MM.1S (cell line): ENCODE measurements at regions not wholly inside any gene's neighbourhood (a gene's known extent, or its start where the extent isn't known, plus 50 kb on each side); places are given as distances from the start of the nearest gene placed in this dataset.

Source experiments
- DNase-seq: peaks from one replicate; pipeline ENCODE4 v3.0.0-alpha.2; 2015
- H2AFZ ChIP-seq: fragments of 300-600 bp; sonication (generic); 2 replicates; pipeline ENCODE4 v1.6.0; 2016; ENCODE audit warnings: antibody characterized with exemption, low read length
- H3F3A ChIP-seq: fragments of 300-600 bp; sonication (generic); 2 replicates; pipeline ENCODE4 v1.6.1; 2016; ENCODE audit warnings: mild to moderate bottlenecking, antibody characterized with exemption, low read length, moderate library complexity, mixed read lengths; ENCODE audit not compliant: insufficient read depth
- H3K27ac ChIP-seq: fragments of 300-600 bp; sonication (generic); 2 replicates; pipeline ENCODE4 v1.5.1; 2016; ENCODE audit warnings: mild to moderate bottlenecking, low read length
- H3K27me3 ChIP-seq: fragments of 300-600 bp; sonication (generic); replicated peaks from 2 replicates; pipeline ENCODE4 v1.6.0; 2016; ENCODE audit warnings: low read length; ENCODE audit not compliant: insufficient read depth
- H3K36me3 ChIP-seq: fragments of 300-600 bp; sonication (generic); replicated peaks from 2 replicates; pipeline ENCODE4 v1.6.1; 2016; ENCODE audit warnings: mild to moderate bottlenecking, low read length, mixed read lengths; ENCODE audit not compliant: insufficient read depth
- H3K4me1 ChIP-seq: fragments of 300-600 bp; sonication (generic); 2 replicates; pipeline ENCODE4 v1.6.1; 2016; ENCODE audit warnings: low read length, mixed read lengths
- H3K4me2 ChIP-seq: fragments of 300-600 bp; sonication (generic); 2 replicates; pipeline ENCODE4 v1.6.0; 2016; ENCODE audit warnings: low read depth, low read length
- H3K4me3 ChIP-seq: fragments of 300-600 bp; sonication (generic); 2 replicates; pipeline ENCODE4 v1.5.1; 2016; ENCODE audit warnings: low read length, mixed read lengths
- H3K79me2 ChIP-seq: fragments of 300-600 bp; sonication (generic); 2 replicates; pipeline ENCODE4 v1.6.1; 2016; ENCODE audit warnings: mixed run types, low read length, mixed read lengths
- H3K9ac ChIP-seq: fragments of 300-600 bp; sonication (generic); 2 replicates; pipeline ENCODE4 v1.6.1; 2016; ENCODE audit warnings: low read length, mixed read lengths
- H3K9me2 ChIP-seq: fragments of 300-600 bp; sonication (generic); replicated peaks from 2 replicates; pipeline ENCODE4 v1.6.1; 2016; ENCODE audit warnings: mild to moderate bottlenecking, low read length, mixed read lengths; ENCODE audit not compliant: insufficient read depth
- H3K9me3 ChIP-seq: fragments of 300-600 bp; sonication (generic); replicated peaks from 2 replicates; pipeline ENCODE4 v1.6.1; 2016; ENCODE audit warnings: mild to moderate bottlenecking, low read length, mixed read lengths; ENCODE audit not compliant: insufficient read depth
- H4K20me1 ChIP-seq: fragments of 300-600 bp; sonication (generic); 2 replicates; pipeline ENCODE4 v1.6.1; 2016; ENCODE audit warnings: mild to moderate bottlenecking, low read length, moderate library complexity, mixed read lengths; ENCODE audit not compliant: insufficient read depth
- CTCF ChIP-seq: fragments of 300-600 bp; sonication (generic); IDR thresholded peaks from 2 replicates; pipeline ENCODE4 v1.5.1; 2016; ENCODE audit warnings: antibody characterized with exemption, low read length, mixed read lengths
- EZH2 ChIP-seq: fragments of 300-600 bp; sonication (generic); optimal IDR thresholded peaks from 2 replicates; pipeline ENCODE3; 2017; ENCODE audit warnings: low read depth, mild to moderate bottlenecking, antibody characterized with exemption, low read length, mixed read lengths
- EZH2phosphoT487 ChIP-seq: fragments of 300-600 bp; sonication (generic); IDR thresholded peaks from 2 replicates; pipeline ENCODE4 v1.6.1; 2018; ENCODE audit warnings: antibody characterized with exemption, low read length

- Histone ChIP-seq H3K9ac (no peak overlapping the region), H3K4me3 (no peak overlapping the region), H3K4me2 (no peak overlapping the region), H3K4me1 (no peaks in the 10 kb centered on the region), H3K36me3 (no peaks in the 10 kb centered on the region), H4K20me1 (no peaks in the 10 kb centered on the region), H3F3A (no peaks in the 10 kb centered on the region), H3K9me3 (no peaks in the 10 kb centered on the region), H3K27me3 (peaks cover under 1% of the 10 kb centered on the region; the same call in 1 of the 2 replicates), H2AFZ (no peak overlapping the region), H3K27ac (no peak overlapping the region), H3K9me2 (no peaks in the 10 kb centered on the region), H3K79me2 (no peaks in the 10 kb centered on the region)
- no peak for DNase-seq
- no peak for TF ChIP-seq EZH2
These were observed 230.1 kb downstream of the TFAP2C start for GRCh38 chr20:56859039-56859800.

GRCh38 chr20:56859801-56860261 lies 230.7 kb downstream of the TFAP2C start:
- no peaks in the 10 kb centered on the region for H3K36me3 ChIP-seq
- no peaks in the 10 kb centered on the region for H3K79me2 ChIP-seq
- H3K9ac ChIP-seq, result no peak overlapping the region
- no peak for TF ChIP-seq EZH2phosphoT487
- no peak for TF ChIP-seq CTCF
- no peak for TF ChIP-seq EZH2
- H3K9me2 ChIP-seq, result no peaks in the 10 kb centered on the region
- no peaks in the 10 kb centered on the region for H3F3A ChIP-seq
- H3K4me1 ChIP-seq, result no peaks in the 10 kb centered on the region
- no peaks in the 10 kb centered on the region for H3K9me3 ChIP-seq
- H4K20me1 ChIP-seq, result no peaks in the 10 kb centered on the region
- no peak for DNase-seq
- H3K27ac ChIP-seq, result no peak overlapping the region
- H3K27me3 ChIP-seq, result peaks cover 6% of the 10 kb centered on the region; the same call in 1 of the 2 replicates
- no peak overlapping the region for H3K4me2 ChIP-seq
- no peak overlapping the region for H2AFZ ChIP-seq
- H3K4me3 ChIP-seq, result no peak overlapping the region

GRCh38 chr20:56860413-56860812 lies 231.3 kb downstream of the TFAP2C start:
- H3K27ac ChIP-seq, result no peak overlapping the region
- H3K9ac ChIP-seq, result no peak overlapping the region
- no peak overlapping the region for H3K4me3 ChIP-seq
- peaks cover 8% of the 10 kb centered on the region; the same call in 1 of the 2 replicates for H3K27me3 ChIP-seq
- H2AFZ ChIP-seq, result no peak overlapping the region
- no peaks in the 10 kb centered on the region for H3K36me3 ChIP-seq
- H3F3A ChIP-seq, result no peaks in the 10 kb centered on the region
- H3K4me2 ChIP-seq, result no peak overlapping the region
- DNase-seq, result no peak
- H3K9me3 ChIP-seq, result no peaks in the 10 kb centered on the region
- no peak for TF ChIP-seq EZH2
- no peaks in the 10 kb centered on the region for H4K20me1 ChIP-seq
- H3K9me2 ChIP-seq, result no peaks in the 10 kb centered on the region
- H3K79me2 ChIP-seq, result no peaks in the 10 kb centered on the region
- no peaks in the 10 kb centered on the region for H3K4me1 ChIP-seq

- no peak for DNase-seq
- Histone ChIP-seq H3K9ac (no peak overlapping the region), H3K79me2 (no peaks in the 10 kb centered on the region)
These were observed 232.5 kb downstream of the TFAP2C start for GRCh38 chr20:56861590-56861989.

More at GRCh38 chr20:56861590-56861989, 232.5 kb downstream of the TFAP2C start:
- Histone ChIP-seq H2AFZ (no peak overlapping the region), H3K9me2 (no peaks in the 10 kb centered on the region), H3K4me2 (no peak overlapping the region), H3K9me3 (no peaks in the 10 kb centered on the region), H4K20me1 (no peaks in the 10 kb centered on the region), H3F3A (no peaks in the 10 kb centered on the region), H3K27me3 (peaks cover 12% of the 10 kb centered on the region; the same call in 1 of the 2 replicates), H3K4me1 (no peaks in the 10 kb centered on the region), H3K4me3 (no peak overlapping the region), H3K36me3 (no peaks in the 10 kb centered on the region), H3K27ac (no peak overlapping the region)
- TF ChIP-seq EZH2 (no peak), CTCF (no peak), EZH2phosphoT487 (no peak)
